Stimulated activated CD4-positive, alpha-beta T cell treated with anti-CD3 and anti-CD28 coated beads, Interleukin-12 subunit alpha, Interleukin-12 subunit beta, amount 100 ng/mL, for 24 hours (primary cell): ENCODE measurements at regions not wholly inside any gene's neighbourhood (a gene's known extent, or its start where the extent isn't known, plus 50 kb on each side); places are given as distances from the start of the nearest gene placed in this dataset.

Experiments used
- DNase-seq, 2 experiments: peaks; one replicate each; pipeline ENCODE4 v3.0.0-alpha.2; 2020; ENCODE audit warnings: low read depth in 2 of 2

DNA sequence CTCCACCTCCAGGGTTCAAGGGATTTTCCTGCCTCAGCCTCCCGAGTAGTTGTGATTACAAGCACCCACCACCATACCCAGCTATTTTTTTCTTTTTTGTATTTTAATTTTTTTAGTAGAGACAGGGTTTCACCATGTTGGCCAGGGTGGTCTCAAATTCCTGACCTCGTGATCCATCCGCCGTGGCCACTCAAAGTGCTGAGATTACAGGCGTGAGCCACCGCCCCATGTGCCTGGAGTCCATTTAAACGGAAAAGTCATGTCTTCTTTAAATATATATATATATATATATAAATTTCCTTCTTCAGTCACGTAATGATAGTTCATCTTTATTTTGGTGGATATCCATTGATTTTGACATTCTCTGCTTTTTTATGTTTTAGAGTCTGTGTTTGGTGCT, 264.0 kb upstream of the PITX2 start:
- DNase-seq, result no peak

DNA sequence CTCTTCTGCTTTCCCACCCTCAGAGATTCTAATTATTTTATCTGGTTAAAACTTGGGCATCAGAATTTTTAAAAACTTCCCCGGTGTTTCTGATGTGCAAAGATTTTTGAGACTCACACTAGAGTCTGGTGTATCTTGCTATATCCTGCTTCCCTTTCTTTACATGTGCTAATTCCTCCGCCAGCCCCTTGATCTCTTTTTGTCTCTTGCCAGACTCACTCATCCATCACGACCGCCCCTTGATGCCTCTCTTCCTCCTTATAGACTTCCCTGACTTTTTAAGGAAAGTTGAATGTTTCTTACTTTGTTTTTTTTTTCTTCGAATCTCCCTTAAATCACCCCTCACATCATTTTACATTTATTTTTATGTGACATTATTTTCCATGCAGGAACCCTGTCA, 274.9 kb upstream of the PITX2 start:
- DNase-seq, result no peak

DNA sequence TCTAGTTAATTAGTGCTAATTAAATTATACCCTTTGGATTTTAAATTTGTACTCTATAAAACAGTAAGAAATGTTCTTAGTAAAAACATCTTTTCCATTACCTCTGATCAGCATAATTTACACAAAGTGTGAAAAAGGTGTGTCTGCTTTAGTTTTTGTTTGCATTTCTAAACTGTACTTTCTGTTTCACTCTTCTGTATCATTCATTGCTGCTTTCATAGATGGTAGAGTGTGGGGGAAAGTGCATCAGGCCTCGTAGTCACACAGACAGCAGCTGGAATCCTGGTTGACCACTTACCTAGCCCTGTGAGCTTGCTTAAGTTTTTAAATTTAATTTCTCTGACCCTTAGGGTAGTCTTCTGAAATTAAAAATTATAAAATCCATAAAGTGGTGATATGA, 275.4 kb upstream of the PITX2 start:
- DNase-seq, result no peak

DNA sequence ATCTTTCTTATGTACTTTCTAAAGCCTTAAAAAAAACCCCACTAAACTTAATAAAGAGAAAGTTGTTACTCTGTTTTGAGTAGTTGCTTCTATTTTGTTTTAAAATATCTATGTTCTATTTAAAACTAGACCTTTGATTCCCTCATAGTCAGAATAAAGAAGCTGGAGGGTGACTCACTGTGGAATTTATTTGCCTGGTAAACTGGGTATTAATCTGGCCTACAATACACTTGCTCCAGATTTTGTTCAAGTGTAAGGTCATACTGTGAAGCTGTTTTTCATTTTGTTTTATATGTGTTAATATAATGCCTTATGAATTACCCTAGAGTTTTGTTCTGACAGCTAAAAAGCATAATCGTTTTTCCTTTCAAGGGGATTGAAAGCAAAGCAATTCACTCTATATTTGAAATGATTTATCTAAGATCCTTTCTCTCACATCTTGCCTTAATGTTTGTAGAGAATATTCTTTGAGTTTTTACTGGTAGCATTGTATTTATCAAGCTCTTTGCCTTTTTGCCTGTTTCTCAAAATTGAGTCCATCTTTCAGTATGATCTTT, 277.4 kb upstream of the PITX2 start:
- DNase-seq, result no peak

DNA sequence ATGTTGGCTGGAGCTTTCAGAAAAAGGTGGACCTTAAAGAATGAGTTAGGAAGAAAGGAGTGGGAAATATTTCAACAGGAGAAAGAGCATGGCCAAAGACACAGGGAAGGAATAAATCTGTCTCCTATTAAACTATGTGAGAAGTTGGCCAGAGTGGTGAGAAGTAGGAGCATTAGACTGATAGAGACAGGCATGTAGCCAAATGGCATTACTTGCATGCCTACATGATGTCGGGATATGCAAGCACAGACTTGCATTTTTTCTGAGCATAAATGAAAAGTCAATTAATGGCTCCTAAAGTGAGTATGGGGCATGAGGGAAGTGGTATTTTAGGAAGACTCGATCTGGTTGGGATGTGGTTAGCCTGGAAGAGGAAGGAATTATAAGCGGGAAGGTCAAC, 279.6 kb upstream of the PITX2 start:
- no peak for DNase-seq

DNA sequence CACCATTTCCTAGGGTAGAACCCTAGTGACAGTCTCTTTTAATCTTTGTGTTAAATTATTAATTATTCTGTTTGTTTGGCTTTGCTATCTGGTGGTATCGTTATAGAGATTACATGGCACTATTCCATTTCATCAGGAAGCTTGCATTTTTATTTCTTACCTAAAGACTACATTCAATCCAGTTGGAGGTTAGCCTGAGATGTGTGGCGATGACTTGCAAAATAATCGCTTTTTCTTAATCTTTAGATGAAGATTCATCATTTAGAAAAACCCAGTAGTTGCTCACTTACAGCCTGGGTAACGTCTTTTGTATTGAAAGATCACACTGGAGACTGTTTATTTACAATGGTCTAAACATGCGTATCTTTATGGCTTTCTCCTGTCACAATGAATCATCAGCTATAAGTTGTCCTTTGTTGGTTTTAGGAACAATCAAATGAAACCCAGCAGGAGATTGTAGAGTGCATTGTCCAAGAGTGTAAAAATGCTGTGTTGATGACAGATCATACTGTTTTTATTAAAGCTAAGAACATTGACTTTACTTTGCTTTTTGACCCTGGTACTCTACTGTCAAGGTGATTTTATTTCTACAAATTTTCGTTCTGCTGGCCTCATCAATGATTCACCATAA, 281.7 kb upstream of the PITX2 start:
- no peak for DNase-seq

DNA sequence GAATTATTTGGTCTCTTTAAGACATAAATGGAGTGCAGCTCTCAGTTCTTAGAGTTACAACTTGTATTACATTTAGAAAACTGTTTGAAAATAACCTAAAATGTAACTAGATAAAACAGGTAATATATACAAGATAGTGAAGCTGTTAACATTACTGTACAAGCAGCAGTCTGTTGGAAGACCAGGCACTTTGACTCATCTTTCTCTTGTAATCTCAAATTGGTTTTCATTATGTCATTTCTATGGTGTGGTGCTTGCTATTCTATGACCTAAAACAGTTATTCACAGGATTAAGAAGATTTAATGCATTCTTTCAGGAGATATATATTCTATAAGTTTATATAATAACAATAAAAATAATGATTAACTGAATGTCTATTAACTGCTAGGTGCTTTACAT, 282.5 kb upstream of the PITX2 start:
- DNase-seq, result no peak

DNA sequence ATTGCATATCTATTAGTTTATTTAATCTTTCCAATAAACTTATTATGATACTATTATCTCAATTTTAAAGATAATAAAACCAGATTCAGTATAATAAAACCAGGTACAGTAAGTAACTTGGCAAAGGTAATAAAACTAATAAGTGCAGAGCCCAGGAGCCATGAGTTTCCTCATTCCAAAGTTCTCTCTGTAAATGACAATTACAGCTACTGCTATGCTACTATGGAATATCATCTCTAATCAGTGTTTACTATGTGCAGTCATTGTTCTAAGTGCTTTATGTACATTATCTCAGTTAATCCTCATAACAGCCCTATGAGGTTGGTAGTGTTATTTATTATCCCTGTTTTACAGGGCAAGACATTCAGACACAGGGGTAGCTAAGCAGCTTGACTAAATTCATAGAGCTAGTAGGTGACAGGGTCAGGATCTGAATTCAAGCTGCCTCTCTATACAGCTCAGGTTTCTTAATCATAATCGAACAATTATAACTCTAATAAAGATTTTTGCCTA, 285.0 kb upstream of the PITX2 start:
- DNase-seq, result no peak

DNA sequence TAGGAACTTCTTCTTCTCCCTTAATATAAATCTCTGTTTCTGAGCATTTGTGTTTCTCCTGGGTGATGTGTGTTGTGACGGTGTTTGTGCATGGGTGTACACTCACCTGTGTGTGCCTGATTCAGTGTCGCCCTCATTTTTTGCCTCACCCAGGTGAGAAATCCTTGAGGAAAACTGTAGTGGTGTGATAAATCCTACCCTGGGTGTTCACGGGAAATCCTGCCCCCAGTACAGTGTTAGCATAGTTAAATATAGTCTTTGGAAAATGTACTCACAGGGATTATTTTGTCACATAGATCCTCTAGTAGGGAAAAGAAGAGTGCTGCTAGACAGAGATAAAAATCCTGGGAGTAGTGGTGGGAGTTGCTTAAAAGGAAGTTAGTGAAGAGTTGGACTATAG, 291.9 kb upstream of the PITX2 start:
- no peak for DNase-seq

DNA sequence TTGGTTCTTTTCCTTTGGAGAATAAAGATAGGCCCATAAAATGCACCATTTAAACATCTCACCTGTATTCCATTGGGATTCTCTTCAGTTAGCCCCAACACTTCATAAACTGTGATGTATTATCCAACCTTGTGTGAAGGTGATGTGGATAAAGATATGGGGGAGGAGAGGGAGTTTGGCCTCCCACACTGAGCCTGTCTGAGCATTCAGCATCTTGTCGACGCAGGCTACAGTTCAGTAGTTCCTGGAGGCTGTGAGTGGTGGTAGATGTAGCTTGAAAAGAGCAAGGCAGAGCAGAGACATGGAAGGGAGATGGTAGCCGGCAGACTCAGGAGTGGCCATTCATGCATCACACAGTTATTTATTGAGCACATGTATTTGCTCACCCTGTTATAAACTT, 292.4 kb upstream of the PITX2 start:
- no peak for DNase-seq

DNA sequence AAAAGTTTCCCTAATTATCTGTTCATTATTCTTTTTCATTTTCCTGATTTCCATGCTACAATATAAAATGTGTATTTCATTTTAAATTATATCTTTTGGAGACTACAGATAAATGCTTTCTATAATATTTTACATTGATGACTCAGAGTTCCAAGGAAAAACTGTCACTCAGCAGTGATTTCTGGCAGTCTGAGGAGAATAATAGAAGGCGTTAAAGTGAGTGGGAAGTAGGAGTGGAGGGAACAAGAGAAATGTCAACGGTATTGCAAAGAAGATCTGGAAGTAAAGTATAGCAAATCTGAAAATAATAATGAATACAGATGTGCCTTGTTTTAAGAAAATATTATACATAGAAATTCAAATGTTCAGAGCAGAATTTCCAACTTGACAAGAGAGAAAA, 293.6 kb upstream of the PITX2 start:
- DNase-seq, result no peak

DNA sequence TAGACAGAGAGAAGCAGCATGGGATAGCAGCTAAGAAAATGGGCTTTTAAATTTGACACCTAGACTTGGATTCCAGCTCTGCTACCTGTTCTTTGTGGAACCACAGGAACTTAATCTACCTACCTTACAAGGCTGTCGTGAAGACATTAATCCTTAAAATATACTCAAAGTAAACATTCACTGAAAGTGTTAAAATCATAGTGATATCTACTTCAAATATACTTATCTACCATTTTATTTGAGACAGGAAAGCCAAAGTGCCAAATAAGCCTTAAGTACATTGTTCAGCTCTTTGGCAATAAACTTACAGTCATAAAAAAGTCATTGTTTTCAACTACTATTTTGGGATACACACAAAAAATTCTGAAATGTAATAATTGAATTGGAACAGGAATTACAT, 295.0 kb upstream of the PITX2 start:
- DNase-seq, result no peak

DNA sequence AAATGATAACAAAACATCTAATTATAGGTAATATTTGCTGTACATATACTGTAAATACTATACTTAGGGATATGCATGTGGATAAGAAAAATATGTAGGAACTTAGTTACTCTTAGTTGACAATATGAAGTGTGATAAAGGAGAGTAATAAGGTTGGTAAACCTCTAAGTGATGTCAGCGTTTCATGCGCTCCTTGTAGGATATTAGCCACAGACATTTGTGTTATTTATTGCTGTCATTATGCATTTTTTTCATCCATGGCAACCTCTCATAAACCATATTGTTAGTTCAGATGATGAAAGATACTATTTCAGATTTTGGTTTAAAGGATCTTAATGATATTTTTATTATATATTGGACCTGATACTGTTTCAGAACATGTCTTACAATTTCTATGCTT, 298.1 kb upstream of the PITX2 start:
- no peak for DNase-seq

DNA sequence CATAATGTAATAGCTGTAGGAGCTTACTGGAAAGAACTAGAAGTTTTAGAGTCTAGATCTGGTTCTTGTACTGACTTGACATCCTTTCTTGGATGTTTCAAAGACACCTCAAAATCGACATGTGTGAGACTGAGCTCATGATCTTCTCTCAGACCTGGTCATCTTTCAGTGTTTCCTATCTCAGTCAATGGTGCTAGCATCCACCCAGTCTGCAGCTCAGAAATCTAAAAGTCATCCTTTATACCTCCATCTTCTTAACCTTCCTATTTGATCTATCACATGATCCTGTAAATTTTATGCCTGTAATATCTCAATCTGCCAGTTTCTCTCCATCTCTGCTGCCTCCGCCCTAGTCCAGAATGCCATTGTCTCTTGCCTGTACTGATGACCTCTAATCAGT, 301.9 kb upstream of the PITX2 start:
- no peak for DNase-seq

DNA sequence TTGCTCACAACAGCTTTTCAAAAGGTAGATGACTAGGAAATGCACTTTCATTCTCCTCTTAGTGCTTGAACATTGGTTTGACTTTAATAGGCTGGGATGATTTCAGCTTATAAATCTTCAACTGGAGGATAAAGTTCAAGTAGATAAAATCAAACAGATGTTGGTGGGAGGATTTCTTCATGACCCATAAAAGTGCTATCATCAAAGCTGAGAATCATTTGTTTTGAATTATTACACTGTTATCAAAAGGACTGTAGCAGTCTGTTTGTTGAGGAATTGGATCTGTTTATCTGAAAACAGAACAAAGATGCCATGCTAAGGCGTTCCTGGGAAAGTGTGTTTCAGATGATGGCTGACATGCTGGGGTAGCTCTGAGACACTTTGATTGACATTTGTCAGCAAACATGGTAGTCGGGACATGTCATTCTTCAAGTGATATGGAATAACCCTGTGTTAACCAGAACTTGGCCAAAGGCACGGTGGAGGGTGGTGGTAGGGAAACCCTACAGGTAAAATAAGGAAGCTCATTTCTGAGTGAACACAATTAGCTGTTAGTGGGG, 304.0 kb upstream of the PITX2 start:
- DNase-seq, result no peak

DNA sequence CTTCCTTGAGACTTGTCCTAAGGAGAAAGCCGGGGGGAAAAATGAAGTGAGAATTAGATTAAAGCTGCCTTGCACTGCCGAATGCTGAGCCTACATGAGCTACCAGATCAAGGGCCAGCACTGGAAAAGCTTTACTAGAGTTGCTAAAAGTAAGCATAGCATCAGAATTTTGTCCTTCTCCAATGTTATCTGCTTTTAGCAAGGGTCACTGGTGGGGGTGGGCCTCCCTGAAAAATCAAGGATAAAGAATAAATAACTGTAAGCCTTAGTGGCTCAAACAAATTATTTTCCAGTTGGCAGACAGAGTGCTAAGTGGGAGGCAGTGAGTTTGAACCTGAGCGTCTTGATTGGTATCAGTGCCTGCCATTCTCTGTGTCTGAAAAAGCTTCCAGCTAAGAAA, 310.5 kb upstream of the PITX2 start:
- no peak for DNase-seq

DNA sequence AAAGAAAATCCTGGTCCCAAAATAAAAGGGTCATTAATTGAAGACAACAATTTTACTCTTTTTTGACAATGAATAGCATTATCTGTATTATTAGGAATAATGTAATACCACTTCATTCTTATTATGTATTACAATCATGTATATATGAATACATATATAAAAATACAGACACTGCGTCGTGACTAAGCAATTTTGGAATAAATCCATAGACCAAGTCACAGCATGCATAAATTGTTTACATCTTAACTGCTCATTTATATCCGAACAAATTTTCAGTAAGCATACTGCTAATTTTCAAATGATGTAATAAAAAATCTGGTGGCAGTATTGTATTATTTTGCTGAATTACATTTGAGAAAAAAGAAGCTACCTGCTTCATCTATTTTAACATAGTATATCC, 321.6 kb upstream of the PITX2 start:
- DNase-seq, result no peak

DNA sequence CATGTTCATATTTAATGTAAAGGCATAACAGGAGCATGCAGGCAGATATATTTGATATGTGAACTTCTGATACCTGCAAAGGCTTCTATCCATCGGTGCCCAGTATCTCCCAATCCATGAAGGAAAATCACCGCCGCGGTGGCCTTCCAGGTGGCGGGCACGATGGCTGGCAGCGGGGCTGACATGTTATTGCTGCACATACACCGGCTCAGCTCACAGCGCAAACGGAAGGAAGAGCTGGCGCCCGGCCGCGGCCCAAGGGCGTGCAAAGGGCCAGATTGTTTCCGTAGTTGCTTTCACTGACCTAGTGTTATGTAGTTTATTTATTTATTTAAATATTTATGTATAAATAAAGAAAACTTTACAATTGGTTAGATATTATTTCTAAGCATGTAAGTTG, 322.7 kb upstream of the PITX2 start:
- no peak for DNase-seq

DNA sequence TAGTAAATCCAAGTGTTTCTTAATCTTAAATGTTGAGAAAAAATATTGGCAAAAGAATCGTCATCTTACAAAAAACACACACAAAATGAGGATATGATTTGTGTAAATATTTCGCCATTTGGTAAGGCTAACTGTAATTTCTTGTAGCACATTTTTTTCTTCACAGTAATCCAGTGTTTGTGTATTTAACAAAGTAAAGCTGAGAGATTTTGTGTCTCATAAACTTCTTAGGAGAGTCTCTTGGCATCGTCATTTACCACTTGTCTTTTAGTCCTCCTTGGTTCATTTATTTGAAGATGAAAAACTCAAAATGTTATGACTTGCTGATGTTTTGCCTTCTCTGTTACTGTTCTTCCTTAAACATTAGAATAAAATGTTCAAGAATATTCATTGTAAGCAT, 326.7 kb upstream of the PITX2 start:
- DNase-seq, result no peak

DNA sequence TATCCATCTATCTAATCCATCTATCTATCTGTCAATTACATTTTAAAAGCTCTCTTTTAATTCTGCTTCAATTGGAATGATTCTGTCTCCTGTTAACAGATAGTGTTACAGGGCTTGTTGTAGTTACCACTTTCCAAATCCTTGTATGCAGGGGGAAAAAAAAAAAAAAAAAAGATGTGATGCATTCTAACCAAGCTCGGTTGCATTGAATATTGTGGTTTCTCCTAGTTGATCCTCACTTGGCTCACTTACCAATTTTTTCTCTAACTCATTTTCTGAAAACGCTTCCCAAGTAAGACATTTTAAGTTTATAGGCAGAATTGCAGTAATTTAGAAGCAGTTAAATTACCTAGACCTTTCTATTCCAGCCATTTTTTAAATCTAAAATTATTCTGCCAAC, 327.9 kb upstream of the PITX2 start:
- DNase-seq, result no peak

DNA sequence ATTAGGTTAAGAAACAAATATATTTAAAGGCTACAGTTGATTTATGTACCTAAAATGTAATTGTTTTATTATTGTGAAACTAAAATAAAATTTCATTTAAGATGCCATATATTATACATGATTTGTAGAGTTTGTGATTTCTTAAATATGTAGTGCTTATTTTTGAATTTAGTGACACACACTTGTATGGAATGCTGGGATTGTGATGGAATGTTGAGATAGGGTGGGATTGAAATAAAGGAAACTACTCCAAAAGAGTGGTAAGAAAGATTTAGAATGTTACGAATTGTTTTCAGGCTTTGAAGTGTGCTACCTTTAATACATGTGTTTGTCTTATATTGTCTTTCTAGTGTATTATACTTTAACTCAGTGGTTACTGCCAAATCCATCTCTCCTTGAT, 330.3 kb upstream of the PITX2 start:
- DNase-seq, result no peak

DNA sequence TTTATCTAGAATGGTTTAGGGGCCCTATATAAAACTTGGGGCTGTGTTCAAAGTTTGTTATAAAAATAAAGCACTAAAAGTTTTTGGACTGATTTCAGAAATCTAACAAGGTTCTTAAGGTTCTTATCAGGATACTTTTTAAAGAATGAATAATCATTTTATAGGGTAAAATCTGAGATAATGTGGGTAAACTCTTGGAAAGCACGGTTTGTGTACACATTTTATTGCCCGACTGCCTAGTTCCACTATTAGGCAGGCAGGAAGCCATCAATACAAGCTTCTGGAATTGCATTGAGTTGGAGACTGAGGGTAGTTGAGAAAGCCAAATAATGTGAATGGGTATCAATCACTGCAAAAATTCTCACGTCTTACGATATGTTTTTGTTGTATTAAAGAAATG, 331.0 kb upstream of the PITX2 start:
- no peak for DNase-seq

DNA sequence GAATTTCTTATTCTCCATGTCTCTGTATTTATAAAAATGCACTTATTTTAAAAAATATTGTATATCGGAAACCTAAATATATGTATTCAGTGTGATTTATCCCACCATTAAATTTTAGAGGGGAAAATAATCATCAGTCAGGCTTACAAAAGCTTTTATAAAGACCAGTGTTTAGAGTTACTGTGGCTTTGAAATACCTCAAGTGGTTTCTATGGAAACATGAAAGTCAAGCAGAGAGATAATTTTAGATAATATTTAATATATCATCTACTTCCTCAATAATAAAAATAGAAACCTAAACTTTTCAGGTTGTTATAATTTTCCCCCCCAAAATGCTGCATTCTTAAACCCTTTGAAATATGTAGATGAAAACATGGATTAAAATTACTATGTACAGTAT, 332.9 kb upstream of the PITX2 start:
- DNase-seq, result no peak
